GM18498 (cell line): ENCODE measurements at regions not wholly inside any gene's neighbourhood (a gene's known extent, or its start where the extent isn't known, plus 50 kb on each side); places are given as distances from the start of the nearest gene placed in this dataset.
"Not testable (repeated sequence)": the region's sequence is repeated elsewhere in the genome, so short reads cannot be mapped to it uniquely, and the experiment has no call there.

Experiments
- ATAC-seq: cut with Tn5 transposase; IDR thresholded peaks from one replicate; pipeline ENCODE4 v1.9.1; 2021; ENCODE audit warnings: mild to moderate bottlenecking, moderate library complexity; ENCODE audit not compliant: unreplicated experiment

GRCh38 chrX:122269243-122269781, 914.8 kb upstream of the GRIA3 start:
- no peak for ATAC-seq

- no peak for ATAC-seq
Measured at GRCh38 chrX:122270809-122271494, 913.1 kb upstream of the GRIA3 start.

- no peak for ATAC-seq
Measured at GRCh38 chrX:122272011-122272410, 912.1 kb upstream of the GRIA3 start.

GRCh38 chrX:122279746-122280145, 904.3 kb upstream of the GRIA3 start:
- no peak for ATAC-seq

- not testable (repeated sequence) for ATAC-seq
Measured at GRCh38 chrX:122299822-122300221, 884.3 kb upstream of the GRIA3 start.

GRCh38 chrX:122301491-122301890, 882.6 kb upstream of the GRIA3 start:
- no peak for ATAC-seq

GRCh38 chrX:122303761-122304160, 880.3 kb upstream of the GRIA3 start:
- ATAC-seq = no peak

- no peak for ATAC-seq
Measured at GRCh38 chrX:122344816-122345215, 839.3 kb upstream of the GRIA3 start.

GRCh38 chrX:122363112-122363795, 820.8 kb upstream of the GRIA3 start:
- ATAC-seq = no peak

- not testable (repeated sequence) for ATAC-seq
Measured at GRCh38 chrX:122375533-122375932, 808.5 kb upstream of the GRIA3 start.

- ATAC-seq = no peak
Measured at GRCh38 chrX:122389005-122389404, 795.1 kb upstream of the GRIA3 start.

GRCh38 chrX:122418758-122419157, 765.3 kb upstream of the GRIA3 start:
- no peak for ATAC-seq

GRCh38 chrX:122421434-122422121, 762.5 kb upstream of the GRIA3 start:
- ATAC-seq = no peak

GRCh38 chrX:122422547-122422946, 761.5 kb upstream of the GRIA3 start:
- no peak for ATAC-seq

- ATAC-seq = no peak
Measured at GRCh38 chrX:122434942-122435341, 749.1 kb upstream of the GRIA3 start.

GRCh38 chrX:122439831-122440230, 744.2 kb upstream of the GRIA3 start:
- ATAC-seq = no peak

GRCh38 chrX:122440832-122441231, 743.2 kb upstream of the GRIA3 start:
- no peak for ATAC-seq

GRCh38 chrX:122441451-122441850, 742.6 kb upstream of the GRIA3 start:
- ATAC-seq = no peak

GRCh38 chrX:122445466-122445865, 738.6 kb upstream of the GRIA3 start:
- no peak for ATAC-seq

GRCh38 chrX:122464341-122464740, 719.7 kb upstream of the GRIA3 start:
- ATAC-seq = no peak

GRCh38 chrX:122475306-122475705, 708.8 kb upstream of the GRIA3 start:
- ATAC-seq = no peak

GRCh38 chrX:122500556-122500955, 683.5 kb upstream of the GRIA3 start:
- ATAC-seq = no peak
